HepG2 (cell line): ENCODE measurements at regions not wholly inside any gene's neighbourhood (a gene's known extent, or its start where the extent isn't known, plus 50 kb on each side); places are given as distances from the start of the nearest gene placed in this dataset.
A peak's percentile ranks its signal among the peaks of the same experiment; 100 is the strongest.
"Not testable (repeated sequence)": the region's sequence is repeated elsewhere in the genome, so short reads cannot be mapped to it uniquely, and the experiment has no call there.

Experiments used
- ATAC-seq: fragments of 200-7000 bp; cut with Tn5 transposase; 3 replicates; pipeline ENCODE4 v1.9.1; 2020; ENCODE audit warnings: mild to moderate bottlenecking, moderate library complexity
- BruUV-seq: library from RNA; stranded (reverse); fragments of 400-500 nt; replicated peaks from 2 replicates; lab custom pipeline; 2021; lab: Mats Ljungman, UMichigan
- CTCF ChIA-PET: fragments of 300-600 bp; formaldehyde crosslinking; extraction: SDS; loops from one replicate; lab custom pipeline; 2021; ENCODE audit warnings: low total read pairs, inconsistent platforms, low intra/inter-chr PET ratio; lab: Yijun Ruan, JAX
- POLR2A ChIA-PET: fragments of 350-600 bp; sonication (Branson Sonifier 250); formaldehyde crosslinking; loops from one replicate; lab custom pipeline; 2020; ENCODE audit warnings: antibody characterized with exemption, inconsistent platforms; lab: Yijun Ruan, JAX
- DNase-seq: peaks from one replicate; pipeline ENCODE4 v3.0.0-alpha.2; 2015; ENCODE audit warnings: low spot score
- FAIRE-seq: peaks from 3 replicates; lab custom pipeline; 2011; peaks lifted over from hg19 to GRCh38; lab: Jason Lieb, UNC
- H2AFZ ChIP-seq: one replicate; pipeline ENCODE4 v1.6.1; 2011; ENCODE audit warnings: low read length, inconsistent platforms
- H3K27ac ChIP-seq: fragments of 300-600 bp; 3 replicates; pipeline ENCODE4 v1.8.0; 2011; ENCODE audit warnings: mixed run types, mild to moderate bottlenecking, mixed read lengths, low read length, inconsistent platforms; ENCODE audit not compliant: insufficient read depth; ENCODE audit errors: extremely low read length
- H3K27me3 ChIP-seq, 2 experiments: fragments of 200-600 bp in 1 of 2; 2 replicates in 1 of 2; 3 replicates in 1 of 2; pipeline versions ENCODE4 v1.6.0 to v1.8.0; 2011; ENCODE audit warnings: low read length in 2 of 2, mild to moderate bottlenecking in 2 of 2, moderate library complexity in 2 of 2, inconsistent platforms in 1 of 2; ENCODE audit not compliant: insufficient read depth in 2 of 2, control insufficient read depth in 1 of 2
- H3K36me3 ChIP-seq, 2 experiments: fragments of 200-600 bp in 1 of 2; replicated peaks in 1 of 2; 2 replicates in 1 of 2; 3 replicates in 1 of 2; pipeline versions ENCODE4 v1.5.1 to v1.8.0; 2011; ENCODE audit warnings: low read length in 2 of 2, inconsistent platforms in 1 of 2; ENCODE audit not compliant: insufficient read depth in 2 of 2, control insufficient read depth in 1 of 2
- H3K4me1 ChIP-seq: 2 replicates; pipeline ENCODE4 v1.5.1; 2012; ENCODE audit warnings: low read length, inconsistent platforms; ENCODE audit not compliant: insufficient read depth
- H3K4me2 ChIP-seq: 2 replicates; pipeline ENCODE4 v1.6.0; 2011; ENCODE audit warnings: low read depth, low read length, inconsistent platforms
- H3K4me3 ChIP-seq, 3 experiments: fragments of 200-600 bp in 1 of 3; sonication (generic), shearing (Covaris generic) in 1 of 3; replicated peaks in 1 of 3; 2 replicates each; pipeline ENCODE4 v1.5.1; 2011 to 2016; ENCODE audit warnings: low read length in 3 of 3, inconsistent platforms in 2 of 3, low read depth in 2 of 3, mild to moderate bottlenecking in 2 of 3, control low read depth in 1 of 3, mixed read lengths in 1 of 3; ENCODE audit not compliant: insufficient read depth in 1 of 3
- H3K79me2 ChIP-seq: one replicate; pipeline ENCODE4 v1.6.1; 2011; ENCODE audit warnings: low read length, inconsistent platforms; ENCODE audit not compliant: insufficient read depth
- H3K9ac ChIP-seq: 2 replicates; pipeline ENCODE4 v1.6.0; 2011; ENCODE audit warnings: mild to moderate bottlenecking, low read depth, low read length, inconsistent platforms; ENCODE audit not compliant: insufficient read depth
- H3K9me3 ChIP-seq: 2 replicates; pipeline ENCODE4 v1.5.1; 2012; ENCODE audit warnings: mild to moderate bottlenecking, low read length
- H4K20me1 ChIP-seq: 2 replicates; pipeline ENCODE4 v1.6.0; 2011; ENCODE audit warnings: inconsistent platforms, mild to moderate bottlenecking, low read length, moderate library complexity; ENCODE audit not compliant: insufficient read depth
- FOXA1 ChIP-seq, 2 experiments: fragments of 450-650 bp in 1 of 2; sonication (generic) in 1 of 2; formaldehyde crosslinking in 1 of 2; IDR thresholded peaks; 2 replicates each; pipeline versions ENCODE4 v1.4.0 to v1.6.1; 2016 to 2020; ENCODE audit warnings: missing genetic modification reagents in 1 of 2
- FOXP1 ChIP-seq, 2 experiments: fragments of 450-650 bp in 1 of 2; IDR thresholded peaks; 2 replicates each; pipeline ENCODE4 v1.6.1; 2017 to 2018; ENCODE audit warnings: antibody characterized with exemption in 1 of 2
- NONO ChIP-seq, 2 experiments: fragments of 450-650 bp in 1 of 2; sonication (generic) in 1 of 2; formaldehyde crosslinking in 1 of 2; IDR thresholded peaks in 1 of 2; conservative IDR thresholded peaks in 1 of 2; 2 replicates each; pipeline versions ENCODE4 v1.6.1 to v1.8.0; 2017 to 2022; ENCODE audit warnings: mild to moderate bottlenecking in 1 of 2, missing genetic modification reagents in 1 of 2, moderate library complexity in 1 of 2
- WGBS: methylation state at CpG from one replicate; pipeline ENCODE4 v1.1.6; 2017; ENCODE audit warnings: low lambda C conversion rate; 5-methylcytosine and 5-hydroxymethylcytosine counted together
- in situ Hi-C: cut with HindIII; loops from 2 replicates; pipeline ENCODE4 v1.10.0; 2017; ENCODE audit warnings: low pct_unique_long_range_greater_than_20kb; ENCODE audit not compliant: extremely low pct_ligation_motif_present
- intact Hi-C: fragments of 100-400 bp; cut with micrococcal nuclease; formaldehyde crosslinking; loops from one replicate; pipeline ENCODE4 v1.10.0; 2022; ENCODE audit not compliant: unreplicated experiment

DNA sequence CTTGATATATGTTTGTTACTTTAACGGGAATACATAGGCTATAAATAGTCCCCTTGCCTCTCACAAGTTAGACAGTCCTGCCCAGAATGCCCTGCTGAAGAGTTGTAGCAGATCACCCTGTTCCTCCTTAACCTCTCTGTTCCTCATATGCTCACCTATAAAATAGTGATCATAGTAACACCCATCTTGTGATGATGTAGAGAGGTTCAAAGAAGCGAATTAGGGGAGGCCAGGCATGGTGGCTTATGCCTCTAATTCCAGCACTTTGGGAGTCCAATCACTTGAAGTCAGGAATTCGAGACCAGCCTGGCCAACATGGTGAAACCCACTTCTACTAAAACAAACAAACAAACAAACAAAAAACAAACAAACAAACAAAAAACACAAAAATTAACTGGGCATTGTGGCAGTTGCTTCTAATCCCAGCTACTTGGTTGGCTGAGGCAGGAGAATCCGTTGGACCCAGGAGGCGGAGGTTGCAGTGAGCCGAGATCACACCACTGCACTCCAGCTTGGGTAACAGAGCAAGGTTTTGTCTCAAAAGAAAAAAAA lies 518.5 kb upstream of the TPTE start:
- TF ChIP-seq NONO (IDR thresholded peaks at IDR 0.05) = peak; percentile 20; the same call in 1 of the 2 replicates
- not testable (repeated sequence) for TF ChIP-seq NONO (CRISPR knock-in tag; conservative IDR thresholded peaks at IDR 0.05); FOXA1 (CRISPR knock-in tag; IDR thresholded peaks at IDR 0.05); FOXP1 (CRISPR knock-in tag; IDR thresholded peaks at IDR 0.05)
- TF ChIP-seq FOXA1 (IDR thresholded peaks at IDR 0.05) = peak; percentile 83
- TF ChIP-seq FOXP1 (IDR thresholded peaks at IDR 0.05) = peak; percentile 66; the same call in 1 of the 2 replicates
- TF ChIP-seq, all 625 proteins: peak for 3; not testable (repeated sequence) for 622
- H2AFZ ChIP-seq, H3K36me3 ChIP-seq, FAIRE-seq, ATAC-seq, H3K27me3 ChIP-seq, H3K4me1 ChIP-seq, intact Hi-C loops, H3K4me3 ChIP-seq, H3K4me2 ChIP-seq, H3K9ac ChIP-seq, H3K27ac ChIP-seq, CTCF ChIA-PET, DNase-seq, BruUV-seq, H3K79me2 ChIP-seq, POLR2A ChIA-PET, in situ Hi-C loops, H4K20me1 ChIP-seq: not testable (repeated sequence)
- peaks cover 76% of the 10 kb centered on the region for H3K9me3 ChIP-seq
- WGBS = 18% methylated on average over 6 of the region's 6 CpGs

- 13% methylated on average over 2 of the region's 2 CpGs for WGBS
- H3K4me1 ChIP-seq, H3K79me2 ChIP-seq, H3K9ac ChIP-seq, H3K27ac ChIP-seq, POLR2A ChIA-PET, H3K36me3 ChIP-seq, H3K4me2 ChIP-seq, H3K27me3 ChIP-seq, FAIRE-seq, H3K4me3 ChIP-seq, DNase-seq, H4K20me1 ChIP-seq, BruUV-seq, ATAC-seq, CTCF ChIA-PET, intact Hi-C loops, in situ Hi-C loops, H2AFZ ChIP-seq: not testable (repeated sequence)
- peaks cover 69% of the 10 kb centered on the region for H3K9me3 ChIP-seq
Measured at GRCh38 chr21:10005791-10006190, 515.6 kb upstream of the TPTE start.

DNA sequence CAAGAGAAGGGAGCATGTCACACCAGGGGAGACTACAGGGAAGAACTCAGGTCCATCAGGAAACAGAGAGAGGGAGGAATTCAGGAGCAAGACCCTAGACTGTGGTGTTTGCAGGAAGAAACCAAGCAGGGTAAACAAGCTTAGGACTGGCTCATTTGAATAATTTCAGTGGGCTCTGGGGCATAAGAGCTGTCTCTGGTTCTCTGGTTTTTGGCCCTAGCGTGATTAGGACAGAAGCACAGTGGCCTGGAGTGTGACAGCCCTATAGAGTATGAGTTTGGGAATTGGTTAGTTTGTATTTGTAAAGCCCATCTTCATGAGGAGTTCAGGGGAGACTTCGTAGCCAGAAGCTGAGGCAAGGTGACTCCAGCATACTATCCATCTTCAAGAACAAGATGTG lies 504.4 kb upstream of the TPTE start:
- intact Hi-C loops, CTCF ChIA-PET: not testable (repeated sequence)

DNA sequence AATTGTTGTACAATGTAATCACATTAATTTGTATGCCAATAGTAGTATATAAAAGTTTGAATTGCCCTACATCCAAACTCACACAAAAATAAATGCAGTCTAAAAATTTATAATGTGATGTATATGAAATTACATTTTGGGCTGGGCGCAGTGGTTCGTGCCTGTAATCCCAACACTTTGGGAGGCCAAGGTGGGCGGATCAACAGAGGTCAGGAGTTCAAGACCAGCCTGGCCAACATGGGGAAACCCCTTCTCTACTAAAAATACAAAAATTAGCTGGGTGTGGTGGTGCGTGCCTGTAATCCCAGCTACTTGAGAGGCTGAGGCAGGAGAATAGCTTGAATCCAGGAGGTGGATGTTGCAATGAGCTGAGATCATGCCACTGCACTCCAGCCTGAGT lies 503.6 kb upstream of the TPTE start:
- H3K36me3 ChIP-seq, DNase-seq, H3K4me1 ChIP-seq, intact Hi-C loops, H3K27me3 ChIP-seq, BruUV-seq, H3K4me3 ChIP-seq, in situ Hi-C loops, H3K9ac ChIP-seq, POLR2A ChIA-PET, FAIRE-seq, H2AFZ ChIP-seq, H3K79me2 ChIP-seq, CTCF ChIA-PET, H3K4me2 ChIP-seq, H3K27ac ChIP-seq, ATAC-seq, H4K20me1 ChIP-seq: not testable (repeated sequence)
- H3K9me3 ChIP-seq = peaks cover 57% of the 10 kb centered on the region
- 23% methylated on average over 4 of the region's 4 CpGs for WGBS

More for the DNA sequence above, 504.4 kb upstream of the TPTE start:
- H3K4me2 ChIP-seq, H3K27ac ChIP-seq, DNase-seq, H2AFZ ChIP-seq, H3K36me3 ChIP-seq, H4K20me1 ChIP-seq, H3K4me3 ChIP-seq, FAIRE-seq, H3K27me3 ChIP-seq, H3K9ac ChIP-seq, H3K4me1 ChIP-seq, POLR2A ChIA-PET, in situ Hi-C loops, ATAC-seq, BruUV-seq, H3K79me2 ChIP-seq: not testable (repeated sequence)
- H3K9me3 ChIP-seq = peaks cover 54% of the 10 kb centered on the region
- 0% methylated on average over 2 of the region's 2 CpGs for WGBS
